AG04449 (cell line): ENCODE measurements at regions not wholly inside any gene's neighbourhood (a gene's known extent, or its start where the extent isn't known, plus 50 kb on each side); places are given as distances from the start of the nearest gene placed in this dataset.

ENCODE experiments used
- CTCF ChIA-PET: fragments of 350-600 bp; formaldehyde crosslinking; extraction: SDS; loops from one replicate; lab custom pipeline; 2021; ENCODE audit warnings: antibody characterized with exemption; lab: Yijun Ruan, JAX
- POLR2A ChIA-PET: fragments of 400-600, 350-600 bp; formaldehyde crosslinking; extraction: SDS; loops from one replicate; lab custom pipeline; 2020; ENCODE audit warnings: antibody characterized with exemption, inconsistent platforms; lab: Yijun Ruan, JAX
- DNase-seq: peaks from one replicate; pipeline ENCODE4 v3.0.0-alpha.2; 2010; ENCODE audit warnings: low read depth, low spot score
- H3K4me3 ChIP-seq: 2 replicates; pipeline ENCODE4 v1.5.1; 2011; ENCODE audit warnings: low read depth, mild to moderate bottlenecking, control low read depth, low read length
- CTCF ChIP-seq: IDR thresholded peaks from one replicate; pipeline ENCODE4 v1.5.1; 2011; ENCODE audit warnings: mild to moderate bottlenecking, moderate library complexity, low read length, control low read depth, inconsistent platforms; ENCODE audit not compliant: insufficient read depth; ENCODE audit errors: missing control alignments

- ChIA-PET POLR2A (no interaction called here), CTCF (interaction anchor here (1.8 kb wide), 1 partner anchor 410 kb away, joined by 6 read pairs; the partner anchor contains the start of gene PSMD6)
- no peak overlapping the region for H3K4me3 ChIP-seq
- TF ChIP-seq CTCF = no peak
- no peak for DNase-seq
These were observed 207.6 kb upstream of the PRICKLE2 start for GRCh38 chr3:64432870-64433269.

- H3K4me3 ChIP-seq = no peak overlapping the region
- no peak for DNase-seq
- no peak for TF ChIP-seq CTCF
- ChIA-PET POLR2A (no interaction called here), CTCF (interaction anchor here (0.9 to 1.8 kb wide), 4 partner anchors 12 to 408 kb away, joined by 3 to 6 read pairs (median 4); partner anchors contain the start of gene PSMD6)
These were observed 206.3 kb upstream of the PRICKLE2 start for GRCh38 chr3:64431526-64432091.

- ChIA-PET POLR2A (no interaction called here), CTCF (interaction anchor here (2.3 kb wide), 1 partner anchor 404 kb away, joined by 6 read pairs; no protein-coding TSS in a partner anchor)
- no peak overlapping the region for H3K4me3 ChIP-seq
- no peak for DNase-seq
- TF ChIP-seq CTCF = no peak
These were observed 202.4 kb upstream of the PRICKLE2 start for GRCh38 chr3:64427671-64428070.

- no peak for DNase-seq
- POLR2A ChIA-PET = no interaction called here
- H3K4me3 ChIP-seq = no peak overlapping the region
- TF ChIP-seq CTCF = no peak
- CTCF ChIA-PET = no interaction called here
These were observed 201.3 kb upstream of the PRICKLE2 start for GRCh38 chr3:64426551-64426950.

- no peak for TF ChIP-seq CTCF
- DNase-seq = no peak
- H3K4me3 ChIP-seq = no peak overlapping the region
- ChIA-PET CTCF (no interaction called here), POLR2A (no interaction called here)
These were observed 197.7 kb upstream of the PRICKLE2 start for GRCh38 chr3:64422932-64423331.

- no peak for TF ChIP-seq CTCF
- POLR2A ChIA-PET = no interaction called here
- no peak for DNase-seq
- CTCF ChIA-PET = no interaction called here
- no peak overlapping the region for H3K4me3 ChIP-seq
These were observed 196.9 kb upstream of the PRICKLE2 start for GRCh38 chr3:64422192-64422591.
